NCI-H2196 (cell line): ENCODE measurements at regions not wholly inside any gene's neighbourhood (a gene's known extent, or its start where the extent isn't known, plus 50 kb on each side); places are given as distances from the start of the nearest gene placed in this dataset.

Source experiments
- DNase-seq: peaks from one replicate; lab custom pipeline; 2025; ENCODE audit not compliant: unreplicated experiment; lab: John Stamatoyannopoulos, UW

DNA sequence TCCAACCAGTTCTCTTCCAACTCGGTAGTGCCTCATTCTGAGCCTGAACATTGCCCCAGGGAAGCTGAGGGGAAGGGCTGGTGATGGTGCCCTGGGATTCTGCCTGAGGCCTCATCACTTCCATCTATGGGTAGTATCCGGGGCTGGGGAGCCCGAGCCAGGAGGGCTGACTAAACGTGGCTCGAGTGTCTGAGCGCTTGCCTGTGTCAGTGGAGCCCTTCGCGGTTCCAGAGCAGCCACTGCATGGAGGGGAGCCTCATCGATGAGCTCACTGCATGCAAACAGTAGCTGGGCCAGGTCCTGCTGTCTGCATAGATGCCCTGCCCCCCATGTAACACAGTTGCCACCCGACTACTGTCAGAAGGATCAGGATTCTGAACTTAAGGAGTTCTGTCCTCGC lies 129.3 kb downstream of the GLI2 start:
- no peak for DNase-seq

DNA sequence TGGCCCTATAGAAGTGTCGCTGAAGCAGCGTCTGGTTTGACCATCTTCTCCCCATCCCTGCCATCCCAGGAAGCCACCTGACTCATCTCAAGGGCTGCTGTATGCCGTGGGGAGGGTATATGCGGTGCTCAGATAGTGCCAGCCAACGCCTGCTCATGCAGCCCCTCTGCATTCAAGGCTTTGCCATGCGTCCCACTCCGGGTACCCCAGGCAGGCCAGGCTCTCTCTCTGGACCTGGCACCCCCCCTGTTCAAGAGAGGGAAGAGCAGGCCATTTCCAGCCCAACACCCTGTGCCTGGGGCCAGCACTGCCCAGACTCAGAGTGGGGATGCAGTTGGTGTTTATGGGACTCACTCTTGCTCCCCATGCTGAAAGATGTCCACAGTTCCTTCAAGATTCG lies 130.0 kb downstream of the GLI2 start:
- DNase-seq: no peak

DNA sequence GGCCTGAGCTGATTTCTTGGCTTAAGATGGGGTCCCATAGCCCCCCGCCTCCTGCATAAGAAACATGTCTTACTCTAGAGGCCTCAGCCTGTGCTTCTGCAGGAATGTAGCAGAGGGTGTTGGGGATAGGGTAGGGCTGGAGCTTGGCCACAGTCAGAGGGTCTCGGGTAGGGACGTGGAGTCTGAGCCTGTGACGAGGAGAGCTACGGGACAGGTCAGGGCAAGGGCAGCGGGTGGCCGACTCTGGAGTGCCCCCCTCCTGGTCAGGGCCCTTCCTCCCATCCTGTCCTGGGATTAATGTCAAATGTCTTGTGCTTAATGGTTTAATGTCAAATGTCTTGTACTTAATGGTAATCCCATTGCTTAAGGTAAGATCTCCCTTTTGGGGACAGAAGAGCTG lies 130.4 kb downstream of the GLI2 start:
- DNase-seq: no peak

DNA sequence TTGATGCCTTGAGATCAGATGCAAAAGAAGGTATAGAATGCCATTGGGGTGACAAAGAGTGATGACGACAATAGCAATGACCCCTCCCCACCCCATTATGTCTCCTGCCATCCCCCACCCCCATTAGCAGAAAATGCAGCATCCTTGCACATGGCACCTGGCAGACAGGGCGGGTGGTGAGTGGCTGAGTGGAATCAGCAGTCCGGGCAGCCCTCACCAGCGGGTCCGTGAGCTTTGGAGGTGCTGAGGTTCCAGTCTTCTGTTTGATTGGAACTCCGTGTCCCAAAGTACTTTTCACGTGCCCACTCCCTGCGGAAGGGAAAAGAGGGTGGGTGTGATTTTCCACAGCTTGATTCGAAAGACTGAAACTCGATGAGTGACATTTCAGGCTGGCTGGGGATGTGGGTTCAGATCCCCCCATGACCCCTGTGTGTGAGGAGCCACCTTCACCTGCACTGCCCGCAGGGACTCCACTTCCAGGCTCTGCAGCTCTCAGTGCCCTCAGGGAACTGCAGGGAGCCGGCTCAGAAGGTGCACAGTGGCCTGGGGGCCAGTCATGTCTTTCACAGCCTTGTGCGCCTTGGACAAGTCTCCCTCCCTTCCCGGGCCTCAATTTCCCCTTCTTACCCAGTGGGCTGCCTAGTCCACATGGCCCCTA lies 130.9 kb downstream of the GLI2 start:
- DNase-seq: no peak

DNA sequence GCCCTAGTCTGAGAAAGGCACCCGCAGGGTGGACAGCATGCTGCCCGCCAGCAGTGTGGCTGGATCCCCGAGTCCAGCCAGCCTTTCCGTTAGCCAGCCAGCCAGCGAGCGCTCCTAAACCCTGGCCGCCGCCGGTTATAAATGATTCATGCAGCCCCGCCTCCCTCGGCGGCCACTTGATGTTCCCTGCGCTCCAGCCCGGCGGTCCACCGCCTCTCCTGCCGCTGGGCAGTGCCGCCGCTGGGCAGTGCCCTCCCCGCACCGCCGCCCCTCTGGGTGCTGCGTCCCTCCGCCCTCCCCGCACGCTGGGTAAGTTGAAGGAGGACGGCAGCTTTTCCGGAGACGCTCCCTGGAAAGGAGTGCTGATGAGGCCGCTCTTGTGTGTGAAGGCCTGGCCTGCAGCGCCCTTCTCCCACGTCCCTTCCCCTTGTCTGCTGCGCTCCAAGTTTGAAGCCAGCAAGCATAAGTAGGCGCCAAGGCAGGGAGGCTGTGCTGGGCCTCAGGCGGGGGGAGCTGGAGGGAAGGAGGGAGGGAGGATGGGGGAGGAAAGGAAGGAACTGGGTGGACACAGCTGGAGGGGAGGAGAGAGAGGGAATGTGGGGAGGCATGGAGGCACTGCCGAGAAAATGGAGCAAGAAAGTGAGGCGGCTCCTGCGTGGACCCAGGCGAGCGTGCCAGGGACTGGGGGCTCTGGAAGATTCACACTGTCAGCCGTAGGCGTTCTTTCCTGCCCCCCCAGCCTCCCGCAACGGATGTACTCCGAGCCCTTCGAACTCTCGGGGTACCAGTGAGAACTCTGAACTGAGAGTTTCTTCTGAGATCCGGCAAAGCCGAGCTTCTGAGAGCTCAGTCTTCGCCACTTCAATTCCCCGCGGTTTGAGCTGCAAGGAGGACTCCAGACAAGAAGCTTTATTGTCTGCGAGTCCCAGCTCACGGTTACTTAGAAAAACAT lies 131.9 kb downstream of the GLI2 start:
- no peak for DNase-seq

DNA sequence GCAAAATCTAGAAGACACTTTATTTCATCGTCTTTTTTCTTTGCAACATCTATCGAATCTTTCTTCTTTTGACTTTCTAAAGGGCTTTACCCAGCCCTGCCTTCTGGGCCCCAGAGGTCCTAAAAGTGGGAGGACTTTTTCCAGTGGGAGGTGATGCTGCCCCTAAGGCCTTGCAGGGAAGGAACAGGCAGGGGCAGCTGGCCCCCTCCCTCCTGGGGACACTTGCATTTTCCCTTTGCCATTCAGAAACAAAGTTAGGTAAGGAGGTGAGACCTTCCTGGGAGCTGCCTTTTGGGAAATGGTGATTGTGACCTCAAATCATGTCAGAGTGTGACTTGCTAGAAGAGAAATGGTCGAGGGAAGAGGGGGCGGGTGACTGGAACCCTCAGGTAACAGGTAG lies 132.7 kb downstream of the GLI2 start:
- DNase-seq: no peak

DNA sequence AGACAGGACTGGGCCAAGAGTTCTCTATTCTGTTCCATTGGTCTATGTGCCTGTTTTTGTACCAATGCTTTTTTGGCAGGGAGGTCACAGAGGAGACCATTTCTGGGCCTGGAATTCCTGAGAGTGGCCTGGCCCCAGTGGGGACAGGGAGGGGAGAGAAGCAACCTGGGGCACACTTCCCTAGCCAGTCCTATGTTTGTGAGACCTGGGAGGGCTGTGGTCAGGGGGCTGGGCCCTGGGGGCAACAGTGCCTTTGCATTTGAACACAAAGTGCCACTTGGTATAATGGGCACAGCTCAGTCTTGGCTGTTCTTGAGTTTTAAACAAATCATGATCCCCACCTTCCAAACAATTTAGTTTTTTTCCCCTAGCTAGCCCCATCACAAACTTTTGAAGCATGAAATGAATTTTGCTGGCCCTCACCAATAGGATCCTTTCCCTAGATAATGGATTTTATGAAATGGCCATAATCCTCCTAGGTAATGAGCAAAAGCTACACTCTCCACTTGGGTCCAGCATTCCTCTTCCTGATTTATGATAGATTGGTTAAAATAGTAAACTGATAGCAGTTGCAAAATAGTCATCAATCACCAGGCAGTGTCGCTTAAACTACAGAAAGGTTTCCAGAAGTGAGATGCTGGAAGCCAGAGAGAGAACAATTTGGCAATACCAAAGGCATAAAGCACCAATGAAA lies 133.5 kb downstream of the GLI2 start:
- no peak for DNase-seq

DNA sequence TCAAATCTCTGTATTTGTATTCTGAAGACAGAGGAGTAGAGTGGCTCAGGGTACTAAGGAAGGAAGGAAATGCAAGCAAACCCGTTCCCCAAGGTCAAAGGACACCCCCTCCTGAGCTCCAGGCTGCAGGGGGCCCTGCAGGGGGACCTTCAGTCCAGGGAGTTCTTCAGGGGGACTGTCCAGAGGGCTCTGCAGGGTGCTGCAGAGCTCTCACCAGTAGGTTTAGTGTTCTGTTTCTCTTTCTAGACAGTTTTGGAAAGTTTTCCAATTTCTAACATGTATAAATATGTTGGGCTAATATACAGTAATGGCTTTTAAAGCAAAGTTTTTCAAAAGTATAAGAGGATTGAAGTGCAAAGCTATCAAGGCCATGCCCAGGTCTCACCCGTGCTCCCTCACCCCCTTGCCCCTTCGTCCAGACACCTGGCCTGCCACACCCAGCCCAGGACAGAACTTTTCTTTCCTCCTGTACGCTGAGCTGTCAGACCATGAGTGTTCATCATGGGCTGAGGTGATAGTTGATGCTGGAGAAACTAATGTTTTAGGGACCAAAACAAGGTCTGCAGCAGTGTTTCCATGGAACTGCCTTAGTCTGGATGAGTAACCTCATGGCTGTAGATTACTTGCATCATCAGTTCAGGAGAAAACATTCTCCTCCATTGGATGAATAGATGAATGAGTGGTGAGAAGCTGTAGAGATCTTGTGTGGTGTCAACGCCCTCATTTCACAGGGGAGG lies 134.2 kb downstream of the GLI2 start:
- no peak for DNase-seq

DNA sequence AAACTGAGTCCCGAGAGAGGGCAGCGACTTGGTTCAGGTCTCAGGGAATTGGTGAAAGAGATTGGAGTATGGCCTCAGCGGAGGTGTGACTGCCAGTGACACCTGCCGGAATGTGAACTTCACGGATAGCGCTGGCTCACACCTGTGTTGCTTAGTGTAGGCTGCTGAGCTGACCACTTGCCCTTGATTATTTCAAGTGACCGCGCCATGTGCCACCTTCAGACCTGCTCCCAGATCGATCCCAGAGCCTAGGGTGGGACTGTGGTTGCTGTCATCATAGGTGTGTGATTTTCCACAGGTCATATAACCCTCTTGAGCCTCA lies 134.8 kb downstream of the GLI2 start:
- DNase-seq: no peak

DNA sequence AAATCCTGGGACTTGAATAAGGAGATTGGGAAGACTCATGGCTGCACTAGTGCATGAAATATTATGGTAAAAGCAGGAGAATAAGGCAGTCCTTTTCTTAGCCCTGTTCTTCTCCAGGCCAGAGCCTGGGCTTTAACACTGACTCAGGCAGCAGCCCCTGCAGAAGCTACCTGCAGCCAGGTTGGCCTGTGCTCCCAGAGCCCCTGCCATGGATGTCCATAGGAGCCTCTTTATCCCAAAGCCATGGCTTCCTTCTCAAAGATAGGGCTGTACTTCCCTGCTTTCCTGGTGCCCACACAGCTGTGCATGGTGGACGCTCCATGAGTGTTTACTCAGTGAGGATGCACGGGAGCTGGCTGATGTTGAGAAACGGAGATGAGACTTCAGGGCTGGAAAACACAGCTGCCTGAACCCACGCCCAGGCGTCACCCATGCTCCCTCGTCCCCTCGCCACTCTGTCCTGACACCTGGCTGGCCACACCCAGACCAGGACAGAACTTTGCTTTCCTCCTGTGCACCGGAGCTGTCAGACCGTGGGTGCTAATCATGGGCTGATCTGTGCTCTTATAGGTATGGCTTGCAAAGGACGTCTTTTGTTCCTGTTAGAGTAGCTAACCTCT lies 135.5 kb downstream of the GLI2 start:
- DNase-seq: no peak

DNA sequence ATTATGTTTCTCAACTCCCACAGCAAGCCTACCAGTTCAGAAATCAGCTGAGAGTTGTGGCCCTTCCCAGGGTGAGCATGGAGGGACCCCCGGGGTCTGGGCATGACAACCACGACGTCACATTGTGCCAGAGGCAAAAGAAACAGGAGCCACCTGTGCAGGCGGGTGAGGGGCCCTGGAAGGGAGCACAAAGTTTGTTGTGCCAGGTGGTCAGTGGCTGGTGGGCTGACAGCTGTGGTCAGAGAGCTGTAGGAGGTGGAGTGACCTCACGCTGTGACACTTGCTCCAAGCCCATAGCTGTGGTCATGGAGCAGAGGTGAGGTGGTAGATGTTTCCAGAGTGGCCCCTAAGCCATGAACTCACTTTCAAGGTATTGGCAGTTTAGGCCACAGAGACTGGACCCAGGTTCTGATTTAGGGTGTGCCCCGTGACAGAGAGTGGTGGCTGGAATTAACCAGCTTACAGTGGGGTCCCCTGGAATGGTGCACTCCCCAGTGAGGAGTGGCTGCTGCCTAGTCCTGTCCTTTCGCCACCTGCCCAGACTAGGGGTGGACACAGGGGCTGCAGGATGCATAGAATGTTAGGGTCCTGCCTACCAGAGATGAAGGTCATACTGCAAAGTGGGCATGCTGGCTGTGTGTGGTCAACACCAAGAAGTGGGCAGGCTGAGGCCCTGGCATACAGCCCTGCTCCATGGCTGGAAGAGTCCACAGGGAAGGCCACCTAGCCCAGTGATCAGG lies 136.4 kb downstream of the GLI2 start:
- DNase-seq: no peak

DNA sequence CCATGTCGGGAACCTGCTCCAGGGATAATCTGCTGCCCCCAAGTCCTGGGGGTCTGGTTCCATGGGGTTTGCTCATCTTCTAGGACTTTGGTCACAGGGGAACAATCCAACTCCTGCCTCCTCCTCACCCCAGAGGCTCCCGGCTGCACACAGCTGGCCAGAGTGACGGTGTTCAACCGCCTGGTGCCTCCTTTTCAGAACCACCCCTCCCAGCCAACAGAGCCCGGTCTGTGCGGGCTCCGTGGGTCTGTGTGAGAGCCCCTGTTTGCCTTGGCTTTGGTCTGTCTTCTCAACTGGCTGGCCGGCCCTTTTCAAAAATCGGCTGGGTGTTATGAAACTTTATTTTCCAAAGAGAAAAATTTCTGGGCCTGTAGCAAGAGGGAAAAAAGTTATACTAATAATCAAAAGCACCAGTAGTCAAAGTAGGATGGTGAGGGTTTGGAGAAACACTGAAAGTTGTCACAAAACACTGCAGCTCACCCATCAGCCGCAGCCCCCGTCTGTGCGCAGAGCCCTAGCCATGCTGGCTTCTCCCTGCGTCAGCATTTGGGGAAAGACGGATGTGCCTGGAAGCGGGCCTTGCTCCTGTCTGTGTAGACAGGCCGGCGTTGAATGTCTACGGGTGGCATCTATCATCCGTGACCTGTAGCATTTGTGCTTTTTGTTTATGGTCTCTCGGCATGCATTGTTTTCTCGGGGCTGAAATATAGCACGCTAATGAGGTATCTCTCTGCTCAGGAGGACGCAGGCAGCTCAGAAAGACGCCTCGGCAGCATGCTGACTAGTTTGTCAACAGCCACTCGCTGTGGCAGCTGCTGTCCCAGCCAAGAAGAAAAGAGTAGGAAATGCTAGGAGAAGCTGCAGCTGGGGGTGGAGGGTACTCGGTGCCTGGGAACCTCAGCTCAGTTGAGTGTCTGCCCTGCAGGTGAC lies 138.6 kb downstream of the GLI2 start:
- DNase-seq: no peak

DNA sequence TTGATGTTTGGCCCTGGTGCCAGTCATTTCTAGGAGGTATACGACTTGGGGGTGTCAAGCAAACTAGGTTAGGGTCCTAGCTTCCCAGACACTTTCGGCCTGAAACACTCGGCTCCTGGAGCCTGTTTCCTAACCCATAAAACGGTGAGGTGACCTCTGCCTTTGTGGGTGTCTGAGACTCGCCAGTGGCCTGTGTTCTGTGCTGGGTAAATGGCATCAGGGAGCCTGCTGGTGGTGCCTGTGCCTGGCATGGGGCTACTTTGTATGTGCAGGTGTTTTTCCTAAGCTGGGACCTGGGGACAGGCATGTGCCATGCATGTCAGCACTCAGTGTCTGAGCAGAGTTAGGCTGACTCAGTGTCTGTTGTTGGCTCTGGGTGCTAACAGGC lies 139.2 kb downstream of the GLI2 start:
- DNase-seq: no peak

DNA sequence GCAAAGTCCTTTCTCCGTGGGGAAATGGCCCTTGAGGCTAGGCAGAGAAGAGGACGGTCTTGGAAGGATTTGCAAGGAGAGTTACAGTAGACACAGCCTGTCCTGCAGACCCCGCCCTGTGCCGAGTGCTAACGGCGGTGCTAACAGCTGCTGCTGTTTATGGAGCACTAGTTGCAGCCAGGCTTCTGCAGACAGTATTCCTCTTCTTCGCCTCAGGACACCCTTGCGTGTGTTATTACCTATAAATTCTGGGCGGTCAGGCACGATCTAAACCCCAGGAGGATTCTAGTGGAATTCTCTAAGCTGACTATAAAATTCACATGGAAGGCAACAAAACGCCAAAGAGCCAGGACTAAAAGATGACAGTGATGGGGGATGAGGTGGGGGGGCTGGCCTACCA lies 139.8 kb downstream of the GLI2 start:
- no peak for DNase-seq

DNA sequence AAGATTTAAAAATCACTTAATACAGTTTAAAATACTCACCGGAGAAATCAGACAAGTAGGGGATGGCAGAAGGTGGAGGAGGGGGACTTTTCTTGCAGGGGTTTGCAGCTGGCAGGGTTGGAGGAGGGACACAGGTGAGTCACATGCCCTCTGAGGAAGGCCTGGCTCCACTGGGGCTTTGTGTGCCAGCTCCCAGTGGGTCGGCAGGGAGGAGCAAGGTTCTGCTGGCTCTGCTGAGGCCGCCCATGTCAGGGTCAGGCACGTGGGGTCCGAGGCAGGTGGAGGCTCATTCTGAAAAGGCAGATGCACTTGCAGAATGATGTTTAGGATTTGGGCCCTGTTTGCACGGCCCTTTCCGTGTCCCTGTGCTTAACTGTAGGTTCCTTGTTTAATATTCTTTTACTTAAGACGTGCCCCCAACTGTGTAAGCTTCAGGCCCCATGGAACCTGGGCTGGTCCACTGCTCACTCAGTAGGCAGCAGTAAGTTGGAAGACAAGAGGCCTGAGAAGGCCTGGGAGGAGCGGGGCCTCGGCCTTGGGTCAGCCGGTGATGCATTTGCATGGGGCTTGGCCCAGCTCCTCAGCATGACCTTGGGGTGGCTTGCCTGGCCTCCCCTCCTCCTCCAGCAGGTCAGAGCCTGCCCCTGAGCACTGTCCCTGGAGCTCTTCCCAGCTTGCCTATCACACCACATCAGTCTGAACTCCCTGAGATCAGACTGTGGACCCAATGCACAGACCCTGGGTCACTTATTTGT lies 141.0 kb downstream of the GLI2 start:
- no peak for DNase-seq

DNA sequence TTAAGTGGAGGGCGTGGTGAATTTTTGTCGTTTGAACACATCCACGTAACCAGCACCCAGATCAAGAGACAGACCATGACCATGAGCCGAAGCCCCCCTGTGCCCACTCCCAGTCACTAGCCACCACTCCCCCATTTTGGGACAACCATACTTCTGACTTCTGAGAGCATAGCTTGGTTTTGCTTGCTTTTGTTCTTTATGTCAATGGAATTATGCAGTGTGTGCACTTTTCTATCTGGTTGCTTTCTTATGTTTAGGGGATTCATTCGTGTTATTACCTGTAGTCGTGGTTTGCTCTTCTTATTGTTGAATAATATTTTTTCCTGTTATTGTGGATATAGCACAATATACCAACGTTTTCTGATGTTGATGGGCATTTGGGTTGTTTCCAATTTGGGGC lies 141.7 kb downstream of the GLI2 start:
- no peak for DNase-seq

DNA sequence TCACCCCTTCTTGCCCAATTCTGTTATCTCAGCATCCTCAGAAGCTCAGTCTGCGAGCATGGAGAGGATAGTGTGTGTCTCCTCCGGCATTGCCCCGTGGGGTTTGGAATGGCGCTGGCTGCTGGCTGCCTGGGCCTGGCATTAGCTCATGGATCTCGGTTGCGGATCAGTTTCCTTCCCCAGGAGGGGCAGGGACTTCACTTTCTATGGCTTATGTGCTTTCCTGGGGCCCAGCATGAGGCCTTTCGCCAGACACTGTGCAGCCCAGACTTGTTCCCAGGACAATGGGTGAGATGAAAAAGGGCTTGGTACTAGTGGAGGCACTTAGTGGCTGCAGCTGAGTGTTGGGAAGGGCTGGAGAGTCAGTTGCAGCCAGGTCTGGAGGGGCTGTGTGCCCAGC lies 143.3 kb downstream of the GLI2 start:
- DNase-seq: no peak

DNA sequence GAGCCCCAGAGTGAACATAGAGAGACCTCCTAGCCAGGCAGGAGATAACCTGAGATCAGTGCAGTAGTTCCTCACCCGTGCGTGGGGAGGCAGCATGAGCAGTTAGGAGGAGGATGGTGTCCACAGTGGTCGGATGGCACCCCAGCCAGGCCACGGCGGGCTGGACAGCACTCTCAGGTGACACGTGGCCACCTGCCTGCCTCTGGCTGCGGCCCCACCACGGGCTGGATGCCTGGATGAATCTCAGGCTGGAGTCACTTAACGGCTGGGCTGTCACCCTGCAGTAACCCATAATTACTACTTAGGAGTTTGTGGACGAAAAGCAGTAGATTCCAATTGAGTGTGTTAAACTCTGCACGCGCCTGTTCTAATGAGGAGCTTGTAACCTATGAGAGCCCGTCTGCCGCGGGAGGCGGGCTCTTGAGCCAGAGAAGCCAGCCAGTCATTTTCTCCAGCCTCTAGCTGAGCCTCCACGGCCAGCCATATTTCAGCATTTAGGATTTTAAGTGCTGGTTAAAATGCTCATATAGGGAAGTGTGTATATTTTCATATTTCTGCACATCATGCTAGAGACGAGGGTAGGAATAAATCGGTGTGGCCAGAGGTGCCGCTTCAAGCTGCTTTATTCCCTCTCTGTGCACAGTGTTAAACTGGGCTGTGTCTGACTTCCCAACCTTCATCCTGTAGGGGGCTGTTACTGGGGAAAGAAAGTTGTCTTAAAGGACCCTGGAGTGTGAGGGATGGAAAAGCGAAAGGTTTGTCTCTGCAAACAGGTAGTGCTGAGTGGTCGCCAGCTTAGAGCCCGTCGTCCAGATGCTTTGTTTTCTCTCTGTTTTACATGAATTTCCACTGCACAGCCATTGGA lies 144.0 kb downstream of the GLI2 start:
- no peak for DNase-seq
